ENCODE measurements at regions not wholly inside any gene's neighbourhood (a gene's known extent, or its start where the extent isn't known, plus 50 kb on each side); places are given as distances from the start of the nearest gene placed in this dataset.

- intact Hi-C loops (cut with DNase I): no loop called here
- Histone ChIP-seq H3K4me3 (no peak overlapping the region), H3K36me3 (replicated peaks in 1 of 2) (no peaks in the 10 kb centered on the region), H3K27me3 (no peaks in the 10 kb centered on the region), H3K9me3 (replicated peaks in 1 of 3) (no peaks in the 10 kb centered on the region), H3K27ac (no peak overlapping the region), H3K4me1 (replicated peaks in 1 of 2) (no peaks in the 10 kb centered on the region)
- no peak for DNase-seq
- TF ChIP-seq POLR2A (IDR thresholded peaks at IDR 0.05) (no peak), CTCF (IDR thresholded peaks at IDR 0.05) (no peak)
These were observed 193.0 kb downstream of the ZC3H11B start for GRCh38 chr1:219419860-219420259.

- no peak for TF ChIP-seq CTCF (IDR thresholded peaks at IDR 0.05)
- no peak for TF ChIP-seq POLR2A (IDR thresholded peaks at IDR 0.05)
- Histone ChIP-seq H3K27ac (no peak overlapping the region), H3K9me3 (replicated peaks in 1 of 3) (no peaks in the 10 kb centered on the region), H3K27me3 (no peaks in the 10 kb centered on the region), H3K36me3 (replicated peaks in 1 of 2) (no peaks in the 10 kb centered on the region), H3K4me1 (replicated peaks in 1 of 2) (no peaks in the 10 kb centered on the region), H3K4me3 (no peak overlapping the region)
- DNase-seq: no peak
- 86 to 100% (median 88%) methylated on average over 1 of the region's 1 CpG for WGBS, 4 donors
- intact Hi-C loops (cut with DNase I): no loop called here
These were observed 193.8 kb downstream of the ZC3H11B start for GRCh38 chr1:219419065-219419464.

GRCh38 chr1:219417610-219418009 lies 195.3 kb downstream of the ZC3H11B start:
- Histone ChIP-seq H3K36me3 (replicated peaks in 1 of 2) (no peaks in the 10 kb centered on the region), H3K9me3 (replicated peaks in 1 of 3) (no peaks in the 10 kb centered on the region), H3K4me3 (no peak overlapping the region), H3K27ac (no peak overlapping the region), H3K4me1 (replicated peaks in 1 of 2) (no peaks in the 10 kb centered on the region), H3K27me3 (no peaks in the 10 kb centered on the region)
- intact Hi-C loops (cut with DNase I): no loop called here
- DNase-seq: no peak
- TF ChIP-seq CTCF (IDR thresholded peaks at IDR 0.05) (no peak), POLR2A (IDR thresholded peaks at IDR 0.05) (no peak)
- WGBS, 4 donors: 63 to 89% (median 77%) methylated on average over 3 of the region's 3 CpGs

- H3K36me3 ChIP-seq (replicated peaks in 1 of 2): no peaks in the 10 kb centered on the region
- 10 to 30% (median 22%) methylated on average over 1 of the region's 1 CpG for WGBS, 4 donors
- no peaks in the 10 kb centered on the region for H3K27me3 ChIP-seq
- intact Hi-C loops (cut with DNase I): no loop called here
- no peaks in the 10 kb centered on the region for H3K9me3 ChIP-seq (replicated peaks in 1 of 3)
- H3K4me3 ChIP-seq: no peak overlapping the region
- H3K4me1 ChIP-seq (replicated peaks in 1 of 2): no peaks in the 10 kb centered on the region
- peak; percentile 45 to 86 (median 62) for DNase-seq
- no peak overlapping the region for H3K27ac ChIP-seq
- TF ChIP-seq POLR2A (IDR thresholded peaks at IDR 0.05) (no peak), CTCF (IDR thresholded peaks at IDR 0.05) (peak; percentile 40 to 63 (median 56))
These were observed 196.2 kb downstream of the ZC3H11B start for GRCh38 chr1:219416598-219417238.

Data from adrenal gland (tissue), 9 donors.